ENCODE measurements at regions not wholly inside any gene's neighbourhood (a gene's known extent, or its start where the extent isn't known, plus 50 kb on each side); places are given as distances from the start of the nearest gene placed in this dataset.

GRCh38 chr21:32216293-32216692, 62.6 kb downstream of the MIS18A start:
- H3K27me3 ChIP-seq = no peaks in the 10 kb centered on the region
- no peak overlapping the region for H3K4me2 ChIP-seq
- H3K36me3 ChIP-seq = no peaks in the 10 kb centered on the region
- no peaks in the 10 kb centered on the region for H3K4me1 ChIP-seq
- H3K9ac ChIP-seq = no peak overlapping the region
- H3K9me3 ChIP-seq = peaks cover 7% of the 10 kb centered on the region; the same call in 1 of the 2 replicates
- TF ChIP-seq Cebpa-rat (IDR thresholded peaks at IDR 0.05) = no peak
- no peaks in the 10 kb centered on the region for H4K20me1 ChIP-seq
- no peak overlapping the region for H3K4me3 ChIP-seq
- no peak overlapping the region for H3K27ac ChIP-seq

- H3K36me3 ChIP-seq = no peaks in the 10 kb centered on the region
- H3K4me2 ChIP-seq = no peak overlapping the region
- H3K4me3 ChIP-seq = no peak overlapping the region
- H4K20me1 ChIP-seq = no peaks in the 10 kb centered on the region
- H3K27me3 ChIP-seq = no peaks in the 10 kb centered on the region
- no peak overlapping the region for H3K9ac ChIP-seq
- no peaks in the 10 kb centered on the region for H3K4me1 ChIP-seq
- H3K9me3 ChIP-seq = peaks cover 7% of the 10 kb centered on the region; the same call in 1 of the 2 replicates
- TF ChIP-seq Cebpa-rat (IDR thresholded peaks at IDR 0.05) = no peak
- no peak overlapping the region for H3K27ac ChIP-seq
Observed at GRCh38 chr21:32215306-32215685, 63.6 kb downstream of the MIS18A start.

- no peak for TF ChIP-seq Cebpa-rat (IDR thresholded peaks at IDR 0.05)
- Histone ChIP-seq H3K27ac (no peak overlapping the region), H3K9ac (no peak overlapping the region), H3K36me3 (no peaks in the 10 kb centered on the region), H3K9me3 (peaks cover 3% of the 10 kb centered on the region; the same call in 1 of the 2 replicates), H3K27me3 (no peaks in the 10 kb centered on the region), H3K4me3 (no peak overlapping the region), H3K4me1 (no peaks in the 10 kb centered on the region), H4K20me1 (no peaks in the 10 kb centered on the region), H3K4me2 (no peak overlapping the region)
Observed at GRCh38 chr21:32214654-32215305, 64.1 kb downstream of the MIS18A start.

GRCh38 chr21:32212116-32212515, 66.7 kb downstream of the MIS18A start:
- no peak overlapping the region for H3K4me2 ChIP-seq
- no peaks in the 10 kb centered on the region for H4K20me1 ChIP-seq
- TF ChIP-seq Cebpa-rat (IDR thresholded peaks at IDR 0.05) = no peak
- no peaks in the 10 kb centered on the region for H3K36me3 ChIP-seq
- no peaks in the 10 kb centered on the region for H3K9me3 ChIP-seq
- H3K9ac ChIP-seq = no peak overlapping the region
- no peaks in the 10 kb centered on the region for H3K27me3 ChIP-seq
- H3K4me1 ChIP-seq = no peaks in the 10 kb centered on the region
- no peak overlapping the region for H3K27ac ChIP-seq
- H3K4me3 ChIP-seq = no peak overlapping the region

DNA sequence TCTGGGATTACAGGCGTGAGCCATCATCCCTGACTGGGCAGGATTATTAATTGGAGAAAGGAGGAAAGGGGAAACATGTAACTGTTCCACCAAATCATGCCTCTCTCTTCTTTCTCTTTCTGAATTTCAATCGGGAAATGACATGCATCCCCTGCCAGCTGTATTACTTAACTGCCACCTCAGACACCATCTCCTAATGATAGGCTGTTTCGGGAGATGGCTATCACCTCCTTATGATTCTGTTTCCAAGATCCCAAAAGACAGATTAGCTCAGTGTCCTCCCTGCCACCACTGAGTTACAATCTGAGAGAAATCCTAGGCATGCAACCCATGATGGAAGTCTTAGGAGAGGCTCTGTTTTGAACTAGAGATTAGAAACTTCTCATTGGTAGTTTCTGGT, 67.5 kb downstream of the MIS18A start:
- Histone ChIP-seq H3K9me3 (no peaks in the 10 kb centered on the region), H3K9ac (no peak overlapping the region), H3K4me1 (no peaks in the 10 kb centered on the region), H4K20me1 (no peaks in the 10 kb centered on the region), H3K27ac (no peak overlapping the region), H3K4me2 (no peak overlapping the region), H3K4me3 (no peak overlapping the region), H3K27me3 (no peaks in the 10 kb centered on the region), H3K36me3 (no peaks in the 10 kb centered on the region)
- TF ChIP-seq Cebpa-rat (IDR thresholded peaks at IDR 0.05) = no peak

GRCh38 chr21:32209580-32209979, 69.3 kb downstream of the MIS18A start:
- H3K4me1 ChIP-seq = no peaks in the 10 kb centered on the region
- H4K20me1 ChIP-seq = no peaks in the 10 kb centered on the region
- H3K4me2 ChIP-seq = no peak overlapping the region
- no peaks in the 10 kb centered on the region for H3K36me3 ChIP-seq
- no peak overlapping the region for H3K9ac ChIP-seq
- TF ChIP-seq Cebpa-rat (IDR thresholded peaks at IDR 0.05) = no peak
- no peak overlapping the region for H3K4me3 ChIP-seq
- H3K9me3 ChIP-seq = peaks cover 1% of the 10 kb centered on the region; the same call in 1 of the 2 replicates
- no peaks in the 10 kb centered on the region for H3K27me3 ChIP-seq
- no peak overlapping the region for H3K27ac ChIP-seq

- H3K27me3 ChIP-seq = no peaks in the 10 kb centered on the region
- no peaks in the 10 kb centered on the region for H4K20me1 ChIP-seq
- TF ChIP-seq Cebpa-rat (IDR thresholded peaks at IDR 0.05) = no peak
- peaks cover 9% of the 10 kb centered on the region; the same call in 1 of the 2 replicates for H3K9me3 ChIP-seq
- no peak overlapping the region for H3K9ac ChIP-seq
- H3K4me1 ChIP-seq = no peaks in the 10 kb centered on the region
- H3K36me3 ChIP-seq = no peaks in the 10 kb centered on the region
- no peak overlapping the region for H3K4me3 ChIP-seq
- no peak overlapping the region for H3K27ac ChIP-seq
- H3K4me2 ChIP-seq = no peak overlapping the region
Observed at GRCh38 chr21:32207406-32207716, 71.5 kb downstream of the MIS18A start.

DNA sequence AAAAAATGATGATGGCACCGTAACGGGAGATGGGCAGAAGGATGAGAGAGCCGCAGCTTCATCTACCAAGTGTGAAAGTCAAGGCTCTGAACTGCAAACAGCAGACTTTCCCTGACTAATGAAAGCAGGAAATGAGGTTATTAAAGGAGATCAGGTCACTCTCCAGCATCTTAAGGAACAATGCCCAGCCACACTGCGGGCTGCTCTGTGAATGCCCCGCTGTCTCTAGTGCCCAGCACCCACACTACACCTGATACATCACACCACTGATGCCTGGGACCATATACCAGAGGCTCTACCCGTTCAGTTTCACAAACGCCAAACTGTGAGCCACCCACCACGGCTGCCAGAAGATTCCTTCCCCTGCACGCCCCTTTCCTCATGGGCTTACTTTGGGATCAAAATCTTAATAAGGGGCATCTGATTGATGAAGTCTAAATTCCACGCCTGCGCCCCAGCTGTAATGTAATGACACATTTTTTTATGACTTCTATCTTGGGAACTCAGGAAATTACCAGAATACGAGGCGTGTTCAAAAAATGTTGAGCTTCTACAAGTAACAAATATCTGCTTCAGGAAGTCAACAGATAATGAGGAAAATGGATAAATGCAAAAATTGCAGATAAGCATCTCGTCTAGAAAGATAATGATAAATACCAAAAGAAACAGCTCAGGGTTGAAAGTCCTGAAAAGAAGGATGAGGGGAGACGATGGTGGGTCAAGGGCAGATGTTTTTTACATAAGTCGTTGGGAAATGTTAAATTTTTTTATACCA, 72.0 kb downstream of the MIS18A start:
- H3K27ac ChIP-seq = no peak overlapping the region
- no peak overlapping the region for H3K4me2 ChIP-seq
- peaks cover 9% of the 10 kb centered on the region; the same call in 1 of the 2 replicates for H3K9me3 ChIP-seq
- no peaks in the 10 kb centered on the region for H3K36me3 ChIP-seq
- no peak for TF ChIP-seq Cebpa-rat (IDR thresholded peaks at IDR 0.05)
- H3K27me3 ChIP-seq = no peaks in the 10 kb centered on the region
- no peaks in the 10 kb centered on the region for H4K20me1 ChIP-seq
- no peak overlapping the region for H3K9ac ChIP-seq
- H3K4me3 ChIP-seq = no peak overlapping the region
- H3K4me1 ChIP-seq = no peaks in the 10 kb centered on the region

GRCh38 chr21:32203877-32204480, 74.9 kb downstream of the MIS18A start:
- TF ChIP-seq Cebpa-rat (IDR thresholded peaks at IDR 0.05) = no peak
- Histone ChIP-seq H3K9ac (no peak overlapping the region), H3K36me3 (no peaks in the 10 kb centered on the region), H4K20me1 (no peaks in the 10 kb centered on the region), H3K4me1 (no peaks in the 10 kb centered on the region), H3K9me3 (peaks cover 9% of the 10 kb centered on the region; the same call in 1 of the 2 replicates), H3K4me3 (no peak overlapping the region), H3K27me3 (no peaks in the 10 kb centered on the region), H3K4me2 (no peak overlapping the region), H3K27ac (no peak overlapping the region)

DNA sequence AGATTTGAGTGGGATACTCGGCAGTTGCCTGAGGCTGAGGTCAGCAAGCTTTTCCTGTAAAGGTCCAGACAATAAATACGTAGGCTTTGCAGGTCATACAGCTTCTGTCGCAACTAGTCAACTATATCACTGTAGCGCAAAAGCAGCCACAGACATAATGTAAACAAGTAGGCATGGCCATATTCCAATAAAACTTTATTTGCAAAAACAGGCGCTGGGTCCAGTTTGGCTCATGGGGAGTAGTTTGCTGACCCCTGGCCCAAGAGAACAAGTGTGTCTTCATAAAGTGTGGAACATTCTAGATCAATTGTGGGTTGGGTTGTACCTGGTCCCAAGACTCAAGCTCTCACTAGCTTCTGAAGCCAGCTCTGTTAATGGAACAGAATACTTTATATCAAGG, 78.8 kb downstream of the MIS18A start:
- Histone ChIP-seq H3K27ac (no peak overlapping the region), H3K27me3 (no peaks in the 10 kb centered on the region), H3K9ac (no peak overlapping the region), H3K4me3 (no peak overlapping the region), H3K9me3 (peaks cover 9% of the 10 kb centered on the region; the same call in 1 of the 2 replicates), H3K4me2 (no peak overlapping the region), H3K36me3 (no peaks in the 10 kb centered on the region), H4K20me1 (no peaks in the 10 kb centered on the region), H3K4me1 (no peaks in the 10 kb centered on the region)
- no peak for TF ChIP-seq Cebpa-rat (IDR thresholded peaks at IDR 0.05)
